ENCODE measurements at regions not wholly inside any gene's neighbourhood (a gene's known extent, or its start where the extent isn't known, plus 50 kb on each side); places are given as distances from the start of the nearest gene placed in this dataset.

GRCh38 chr4:180812783-180813182 is 1430.4 kb upstream of the TENM3 start:
- DNase-seq (ENCODE audit: insufficient read length, low spot score, missing footprints), result no peak
- TF ChIP-seq CTCF (IDR thresholded peaks at IDR 0.05; ENCODE audit: extremely low read depth, low read depth, low read length), result no peak
- no peaks in the 10 kb centered on the region for H3K27me3 ChIP-seq (ENCODE audit: insufficient read depth, low read length)

GRCh38 chr4:180814875-180815417 is 1428.3 kb upstream of the TENM3 start:
- H4K20me1 ChIP-seq (ENCODE audit: insufficient read depth, low read length), result no peaks in the 10 kb centered on the region

More at GRCh38 chr4:180812783-180813182, 1430.4 kb upstream of the TENM3 start:
- Histone ChIP-seq H3K4me2 (ENCODE audit: insufficient read depth, low read length) (no peak overlapping the region), H4K20me1 (ENCODE audit: insufficient read depth, low read length) (no peaks in the 10 kb centered on the region), H3K9me3 (ENCODE audit: low read depth, low read length) (peaks cover 2% of the 10 kb centered on the region), H2AFZ (ENCODE audit: low read length) (no peak overlapping the region), H3K4me1 (ENCODE audit: insufficient read depth, low read length) (no peaks in the 10 kb centered on the region), H3K36me3 (ENCODE audit: insufficient read depth, low read length) (no peaks in the 10 kb centered on the region), H3K79me2 (ENCODE audit: insufficient read depth, low read length) (no peaks in the 10 kb centered on the region), H3K4me3 (ENCODE audit: insufficient read depth, low read length) (no peak overlapping the region), H3K27ac (ENCODE audit: low read depth, low read length) (no peak overlapping the region)

GRCh38 chr4:180817529-180817928 is 1425.7 kb upstream of the TENM3 start:
- Histone ChIP-seq H3K4me1 (ENCODE audit: insufficient read depth, low read length) (no peaks in the 10 kb centered on the region), H3K4me2 (ENCODE audit: insufficient read depth, low read length) (no peak overlapping the region), H3K27me3 (ENCODE audit: insufficient read depth, low read length) (no peaks in the 10 kb centered on the region), H3K4me3 (ENCODE audit: insufficient read depth, low read length) (no peak overlapping the region), H3K36me3 (ENCODE audit: insufficient read depth, low read length) (no peaks in the 10 kb centered on the region), H3K79me2 (ENCODE audit: insufficient read depth, low read length) (no peaks in the 10 kb centered on the region), H3K27ac (ENCODE audit: low read depth, low read length) (no peak overlapping the region), H3K9me3 (ENCODE audit: low read depth, low read length) (no peaks in the 10 kb centered on the region), H2AFZ (ENCODE audit: low read length) (no peak overlapping the region), H4K20me1 (ENCODE audit: insufficient read depth, low read length) (no peaks in the 10 kb centered on the region)
- no peak for TF ChIP-seq CTCF (IDR thresholded peaks at IDR 0.05; ENCODE audit: extremely low read depth, low read depth, low read length)
- DNase-seq (ENCODE audit: insufficient read length, low spot score, missing footprints), result no peak

More at GRCh38 chr4:180814875-180815417, 1428.3 kb upstream of the TENM3 start:
- H3K4me2 ChIP-seq (ENCODE audit: insufficient read depth, low read length), result no peak overlapping the region
- H3K4me3 ChIP-seq (ENCODE audit: insufficient read depth, low read length), result no peak overlapping the region
- H3K9me3 ChIP-seq (ENCODE audit: low read depth, low read length), result peaks cover 2% of the 10 kb centered on the region
- no peak for DNase-seq (ENCODE audit: insufficient read length, low spot score, missing footprints)
- H3K27me3 ChIP-seq (ENCODE audit: insufficient read depth, low read length), result no peaks in the 10 kb centered on the region
- no peaks in the 10 kb centered on the region for H3K4me1 ChIP-seq (ENCODE audit: insufficient read depth, low read length)
- no peak for TF ChIP-seq CTCF (IDR thresholded peaks at IDR 0.05; ENCODE audit: extremely low read depth, low read depth, low read length)
- H3K27ac ChIP-seq (ENCODE audit: low read depth, low read length), result no peak overlapping the region
- H3K79me2 ChIP-seq (ENCODE audit: insufficient read depth, low read length), result no peaks in the 10 kb centered on the region
- H2AFZ ChIP-seq (ENCODE audit: low read length), result no peak overlapping the region
- no peaks in the 10 kb centered on the region for H3K36me3 ChIP-seq (ENCODE audit: insufficient read depth, low read length)

GRCh38 chr4:180823108-180823507 is 1420.1 kb upstream of the TENM3 start:
- H3K36me3 ChIP-seq (ENCODE audit: insufficient read depth, low read length), result no peaks in the 10 kb centered on the region
- no peaks in the 10 kb centered on the region for H3K27me3 ChIP-seq (ENCODE audit: insufficient read depth, low read length)
- no peak overlapping the region for H2AFZ ChIP-seq (ENCODE audit: low read length)
- peaks cover 5% of the 10 kb centered on the region for H3K4me1 ChIP-seq (ENCODE audit: insufficient read depth, low read length)
- TF ChIP-seq CTCF (IDR thresholded peaks at IDR 0.05; ENCODE audit: extremely low read depth, low read depth, low read length), result no peak
- no peaks in the 10 kb centered on the region for H3K79me2 ChIP-seq (ENCODE audit: insufficient read depth, low read length)
- H3K27ac ChIP-seq (ENCODE audit: low read depth, low read length), result no peak overlapping the region
- no peak overlapping the region for H3K4me3 ChIP-seq (ENCODE audit: insufficient read depth, low read length)
- no peak overlapping the region for H3K4me2 ChIP-seq (ENCODE audit: insufficient read depth, low read length)
- no peaks in the 10 kb centered on the region for H3K9me3 ChIP-seq (ENCODE audit: low read depth, low read length)
- H4K20me1 ChIP-seq (ENCODE audit: insufficient read depth, low read length), result no peaks in the 10 kb centered on the region
- no peak for DNase-seq (ENCODE audit: insufficient read length, low spot score, missing footprints)
